HEK293 (cell line): ENCODE measurements at regions not wholly inside any gene's neighbourhood (a gene's known extent, or its start where the extent isn't known, plus 50 kb on each side); places are given as distances from the start of the nearest gene placed in this dataset.

Experiments used
- CTCF ChIP-seq: fragments of 450-650 bp; formaldehyde crosslinking; IDR thresholded peaks from 2 replicates; pipeline ENCODE4 v1.5.1; 2016; ENCODE audit warnings: missing biosample characterization, missing genetic modification characterization
- GFI1B ChIP-seq: fragments of 450-650 bp; formaldehyde crosslinking; IDR thresholded peaks from 2 replicates; pipeline ENCODE4 v1.5.1; 2016; ENCODE audit warnings: missing biosample characterization, missing genetic modification characterization
- GLIS1 ChIP-seq: fragments of 450-650 bp; formaldehyde crosslinking; IDR thresholded peaks from 2 replicates; pipeline ENCODE4 v1.5.1; 2016; ENCODE audit warnings: missing biosample characterization, missing genetic modification characterization
- HOXA7 ChIP-seq: sonication (generic); formaldehyde crosslinking; IDR thresholded peaks from 2 replicates; pipeline ENCODE4 v1.8.1; 2022; ENCODE audit warnings: missing genetic modification reagents, borderline replicate concordance
- OSR2 ChIP-seq: fragments of 450-650 bp; formaldehyde crosslinking; IDR thresholded peaks from 2 replicates; pipeline ENCODE4 v1.5.1; 2016; ENCODE audit warnings: missing biosample characterization, missing genetic modification characterization
- TSHZ1 ChIP-seq: fragments of 450-650 bp; formaldehyde crosslinking; IDR thresholded peaks from 2 replicates; pipeline ENCODE4 v1.5.1; 2016; ENCODE audit warnings: missing biosample characterization, missing genetic modification characterization, borderline replicate concordance
- ZNF10 ChIP-seq: fragments of 450-650 bp; formaldehyde crosslinking; IDR thresholded peaks from 2 replicates; pipeline ENCODE4 v1.5.1; 2017; ENCODE audit warnings: missing biosample characterization, missing genetic modification characterization
- ZNF114 ChIP-seq: fragments of 450-650 bp; formaldehyde crosslinking; IDR thresholded peaks from 2 replicates; pipeline ENCODE4 v1.5.0; 2017; ENCODE audit warnings: missing biosample characterization, missing genetic modification characterization
- ZNF121 ChIP-seq: fragments of 450-650 bp; formaldehyde crosslinking; IDR thresholded peaks from 2 replicates; pipeline ENCODE4 v1.5.1; 2016; ENCODE audit warnings: missing biosample characterization, missing genetic modification characterization
- ZNF560 ChIP-seq: fragments of 450-650 bp; formaldehyde crosslinking; IDR thresholded peaks from 2 replicates; pipeline ENCODE4 v1.5.1; 2017; ENCODE audit warnings: missing biosample characterization, missing genetic modification characterization, borderline replicate concordance
- ZSCAN5A ChIP-seq: fragments of 450-650 bp; formaldehyde crosslinking; IDR thresholded peaks from 2 replicates; pipeline ENCODE4 v1.5.1; 2016; ENCODE audit warnings: missing biosample characterization, missing genetic modification characterization

GRCh38 chr3:107193116-107193515 is 184.1 kb upstream of the CCDC54 start:
- TF ChIP-seq ZNF10: no peak
- TF ChIP-seq CTCF (tag by site-specific recombination): no peak
- TF ChIP-seq OSR2 (tag by site-specific recombination): no peak
- TF ChIP-seq ZSCAN5A (tag by site-specific recombination): no peak
- no peak for TF ChIP-seq GFI1B (tag by site-specific recombination)
- no peak for TF ChIP-seq ZNF114 (tag by site-specific recombination)
- TF ChIP-seq ZNF560 (tag by site-specific recombination): no peak
- no peak for TF ChIP-seq TSHZ1 (tag by site-specific recombination)
- TF ChIP-seq HOXA7 (CRISPR knock-in tag): no peak
- TF ChIP-seq ZNF121 (tag by site-specific recombination): no peak
- no peak for TF ChIP-seq GLIS1 (tag by site-specific recombination)
